PC-3 (cell line): ENCODE measurements at regions not wholly inside any gene's neighbourhood (a gene's known extent, or its start where the extent isn't known, plus 50 kb on each side); places are given as distances from the start of the nearest gene placed in this dataset.

Source experiments
- EZH2 ChIP-seq: fragments of 300-600 bp; sonication (generic); IDR thresholded peaks from one replicate; pipeline ENCODE4 v1.6.1; 2017; ENCODE audit warnings: antibody characterized with exemption, mild to moderate bottlenecking, low read length; ENCODE audit not compliant: unreplicated experiment
- EZH2phosphoT487 ChIP-seq: fragments of 300-600 bp; sonication (generic); IDR thresholded peaks from 2 replicates; pipeline ENCODE4 v1.6.1; 2018; ENCODE audit warnings: mild to moderate bottlenecking, antibody characterized with exemption, low read length, borderline replicate concordance
- TF ChIP-seq, protein P1 (sequence below): fragments of 300-600 bp; sonication (generic); conservative IDR thresholded peaks from 2 replicates; pipeline ENCODE4 v1.5.1; 2017; ENCODE audit warnings: antibody characterized with exemption, low read depth, mild to moderate bottlenecking, low read length

DNA sequence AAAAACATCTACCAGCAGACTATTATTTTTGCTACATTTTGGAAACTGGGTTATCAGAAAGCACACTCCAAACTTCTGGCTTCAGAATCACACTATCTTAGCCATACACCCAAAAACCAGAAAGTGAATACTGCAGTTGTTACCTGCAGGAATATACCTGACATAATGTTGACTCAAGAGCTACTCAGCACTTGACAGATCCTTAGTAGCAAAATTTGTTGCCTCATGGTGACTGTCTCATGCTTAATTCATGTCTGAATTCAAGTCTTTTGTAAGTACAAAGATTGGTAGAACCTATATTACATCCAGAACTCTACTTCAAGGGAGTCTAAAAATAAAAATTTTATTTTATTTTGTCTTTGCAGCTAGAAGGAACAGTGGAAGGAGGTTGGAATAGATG, 140.2 kb upstream of the GYPA start:
- TF ChIP-seq, protein P1, sequence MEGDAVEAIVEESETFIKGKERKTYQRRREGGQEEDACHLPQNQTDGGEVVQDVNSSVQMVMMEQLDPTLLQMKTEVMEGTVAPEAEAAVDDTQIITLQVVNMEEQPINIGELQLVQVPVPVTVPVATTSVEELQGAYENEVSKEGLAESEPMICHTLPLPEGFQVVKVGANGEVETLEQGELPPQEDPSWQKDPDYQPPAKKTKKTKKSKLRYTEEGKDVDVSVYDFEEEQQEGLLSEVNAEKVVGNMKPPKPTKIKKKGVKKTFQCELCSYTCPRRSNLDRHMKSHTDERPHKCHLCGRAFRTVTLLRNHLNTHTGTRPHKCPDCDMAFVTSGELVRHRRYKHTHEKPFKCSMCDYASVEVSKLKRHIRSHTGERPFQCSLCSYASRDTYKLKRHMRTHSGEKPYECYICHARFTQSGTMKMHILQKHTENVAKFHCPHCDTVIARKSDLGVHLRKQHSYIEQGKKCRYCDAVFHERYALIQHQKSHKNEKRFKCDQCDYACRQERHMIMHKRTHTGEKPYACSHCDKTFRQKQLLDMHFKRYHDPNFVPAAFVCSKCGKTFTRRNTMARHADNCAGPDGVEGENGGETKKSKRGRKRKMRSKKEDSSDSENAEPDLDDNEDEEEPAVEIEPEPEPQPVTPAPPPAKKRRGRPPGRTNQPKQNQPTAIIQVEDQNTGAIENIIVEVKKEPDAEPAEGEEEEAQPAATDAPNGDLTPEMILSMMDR = no peak
- no peak for TF ChIP-seq EZH2
- no peak for TF ChIP-seq EZH2phosphoT487
